HG03060 (cell line): ENCODE measurements at regions not wholly inside any gene's neighbourhood (a gene's known extent, or its start where the extent isn't known, plus 50 kb on each side); places are given as distances from the start of the nearest gene placed in this dataset.

ENCODE experiments used
- ATAC-seq: cut with Tn5 transposase; IDR thresholded peaks from one replicate; pipeline ENCODE4 v1.9.1; 2021; ENCODE audit warnings: low read depth, moderate number of reproducible peaks; ENCODE audit not compliant: unreplicated experiment

GRCh38 chr3:144351773-144352365, 380.2 kb downstream of the DIPK2A start:
- no peak for ATAC-seq

GRCh38 chr3:144358191-144358590, 386.6 kb downstream of the DIPK2A start:
- no peak for ATAC-seq

GRCh38 chr3:144361002-144361401, 389.4 kb downstream of the DIPK2A start:
- ATAC-seq: no peak

GRCh38 chr3:144362126-144362525, 390.5 kb downstream of the DIPK2A start:
- ATAC-seq: no peak

- ATAC-seq: no peak
Measured at GRCh38 chr3:144363856-144364255, 392.2 kb downstream of the DIPK2A start.

- no peak for ATAC-seq
Measured at GRCh38 chr3:144364737-144365136, 393.1 kb downstream of the DIPK2A start.

GRCh38 chr3:144369129-144369879, 397.7 kb downstream of the DIPK2A start:
- ATAC-seq: no peak

GRCh38 chr3:144375088-144375487, 403.5 kb downstream of the DIPK2A start:
- no peak for ATAC-seq

- ATAC-seq: no peak
Measured at GRCh38 chr3:144380849-144381248, 409.2 kb downstream of the DIPK2A start.

GRCh38 chr3:144381607-144382006, 410.0 kb downstream of the DIPK2A start:
- no peak for ATAC-seq

- ATAC-seq: no peak
Measured at GRCh38 chr3:144384241-144384979, 412.8 kb downstream of the DIPK2A start.

- ATAC-seq: no peak
Measured at GRCh38 chr3:144390786-144391185, 419.2 kb downstream of the DIPK2A start.

GRCh38 chr3:144391236-144391635, 419.6 kb downstream of the DIPK2A start:
- ATAC-seq: no peak

GRCh38 chr3:144394032-144394431, 422.4 kb downstream of the DIPK2A start:
- ATAC-seq: no peak

GRCh38 chr3:144402430-144402829, 430.8 kb downstream of the DIPK2A start:
- no peak for ATAC-seq

- no peak for ATAC-seq
Measured at GRCh38 chr3:144403040-144403457, 431.4 kb downstream of the DIPK2A start.

GRCh38 chr3:144407335-144407734, 435.7 kb downstream of the DIPK2A start:
- no peak for ATAC-seq

- no peak for ATAC-seq
Measured at GRCh38 chr3:144409319-144409718, 437.7 kb downstream of the DIPK2A start.

GRCh38 chr3:144413068-144413467, 441.4 kb downstream of the DIPK2A start:
- no peak for ATAC-seq

- no peak for ATAC-seq
Measured at GRCh38 chr3:144415492-144415891, 443.9 kb downstream of the DIPK2A start.

- no peak for ATAC-seq
Measured at GRCh38 chr3:144424606-144425005, 453.0 kb downstream of the DIPK2A start.

GRCh38 chr3:144426366-144426765, 454.7 kb downstream of the DIPK2A start:
- ATAC-seq: no peak
